ENCODE measurements at regions not wholly inside any gene's neighbourhood (a gene's known extent, or its start where the extent isn't known, plus 50 kb on each side); places are given as distances from the start of the nearest gene placed in this dataset.

GRCh38 chr3:152175528-152175889 lies 93.2 kb upstream of the MBNL1 start (continued):
- no peak for TF ChIP-seq CHD7 (IDR thresholded peaks at IDR 0.05; ENCODE audit: insufficient replicate concordance, low read length)
- no peak for TF ChIP-seq ZNF274 (IDR thresholded peaks at IDR 0.05; ENCODE audit: borderline replicate concordance, extremely low read depth, low read length)
- no peak for TF ChIP-seq SIRT6 (IDR thresholded peaks at IDR 0.05; ENCODE audit: low read length)
- TF ChIP-seq SP1 (IDR thresholded peaks at IDR 0.05; ENCODE audit: low read depth, low read length), result no peak
- TF ChIP-seq MAFK (IDR thresholded peaks at IDR 0.05; ENCODE audit: low read depth, low read length), result no peak
